ENCODE measurements at regions not wholly inside any gene's neighbourhood (a gene's known extent, or its start where the extent isn't known, plus 50 kb on each side); places are given as distances from the start of the nearest gene placed in this dataset.

GRCh38 chr13:50714891-50715290 lies 128.6 kb downstream of the DLEU7 start:
- TF ChIP-seq CTCF (IDR thresholded peaks at IDR 0.05) (no peak), POLR2A (IDR thresholded peaks at IDR 0.05) (no peak)
